Hematopoietic multipotent progenitor cell treated with erythropoietin and hydrocortisone succinate and interleukin-3 and kit ligand, for 17 days (in vitro differentiated cells): ENCODE measurements at regions not wholly inside any gene's neighbourhood (a gene's known extent, or its start where the extent isn't known, plus 50 kb on each side); places are given as distances from the start of the nearest gene placed in this dataset.

Experiments used
- DNase-seq: peaks from one replicate; pipeline ENCODE4 v3.0.0-alpha.2; 2015; ENCODE audit warnings: low spot score

- DNase-seq, result no peak
Measured at GRCh38 chr1:29864431-29865022, 628.2 kb downstream of the PTPRU start.

- DNase-seq, result no peak
Measured at GRCh38 chr1:29861922-29862321, 625.6 kb downstream of the PTPRU start.

GRCh38 chr1:29861446-29861845, 625.1 kb downstream of the PTPRU start:
- no peak for DNase-seq

- no peak for DNase-seq
Measured at GRCh38 chr1:29860681-29861080, 624.4 kb downstream of the PTPRU start.

GRCh38 chr1:29860056-29860455, 623.7 kb downstream of the PTPRU start:
- DNase-seq, result no peak

GRCh38 chr1:29859126-29859525, 622.8 kb downstream of the PTPRU start:
- DNase-seq, result no peak

- no peak for DNase-seq
Measured at GRCh38 chr1:29858646-29859045, 622.3 kb downstream of the PTPRU start.

GRCh38 chr1:29856340-29857114, 620.2 kb downstream of the PTPRU start:
- no peak for DNase-seq

- DNase-seq, result no peak
Measured at GRCh38 chr1:29855561-29856160, 619.3 kb downstream of the PTPRU start.

GRCh38 chr1:29854700-29855276, 618.5 kb downstream of the PTPRU start:
- DNase-seq, result no peak

- no peak for DNase-seq
Measured at GRCh38 chr1:29853716-29854330, 617.5 kb downstream of the PTPRU start.

- DNase-seq, result no peak
Measured at GRCh38 chr1:29852248-29852647, 615.9 kb downstream of the PTPRU start.

GRCh38 chr1:29851691-29852090, 615.4 kb downstream of the PTPRU start:
- no peak for DNase-seq

GRCh38 chr1:29849991-29850757, 613.9 kb downstream of the PTPRU start:
- DNase-seq, result no peak

- peak; percentile 34 for DNase-seq
Measured at GRCh38 chr1:29849038-29849750, 612.9 kb downstream of the PTPRU start.

- DNase-seq, result no peak
Measured at GRCh38 chr1:29845910-29846309, 609.6 kb downstream of the PTPRU start.

GRCh38 chr1:29842130-29842529, 605.8 kb downstream of the PTPRU start:
- no peak for DNase-seq

GRCh38 chr1:29839726-29840125, 603.4 kb downstream of the PTPRU start:
- no peak for DNase-seq

- DNase-seq, result no peak
Measured at GRCh38 chr1:29838738-29839320, 602.5 kb downstream of the PTPRU start.
